ENCODE measurements at regions not wholly inside any gene's neighbourhood (a gene's known extent, or its start where the extent isn't known, plus 50 kb on each side); places are given as distances from the start of the nearest gene placed in this dataset.

- Histone ChIP-seq H3K4me3 (ENCODE audit: control insufficient read depth in 2 of 3, extremely low read depth in 1 of 3, insufficient read depth in 2 of 3, low read depth in 1 of 3, low read length in 3 of 3) (no peak overlapping the region), H3K27me3 (ENCODE audit: control insufficient read depth, extremely low read depth, insufficient read depth, low read length) (no peaks in the 10 kb centered on the region), H3K36me3 (ENCODE audit: control insufficient read depth in 2 of 2, extremely low read depth in 1 of 2, insufficient read depth in 2 of 2, low read length in 2 of 2) (no peaks in the 10 kb centered on the region), H3K79me2 (ENCODE audit: control insufficient read depth, insufficient read depth, low read length) (no peaks in the 10 kb centered on the region), H4K20me1 (ENCODE audit: control insufficient read depth, extremely low read depth, insufficient read depth, low read length) (no peaks in the 10 kb centered on the region), H3K27ac (ENCODE audit: control insufficient read depth, insufficient read depth, low read length) (no peak overlapping the region), H3K4me1 (ENCODE audit: control insufficient read depth, extremely low read depth, insufficient read depth, low read length) (no peaks in the 10 kb centered on the region), H2AFZ (ENCODE audit: control insufficient read depth, low read length) (no peak overlapping the region), H3K9me3 (ENCODE audit: control insufficient read depth, low read depth, low read length) (peaks cover 5% of the 10 kb centered on the region), H3K4me2 (ENCODE audit: control insufficient read depth, extremely low read depth, insufficient read depth, low read depth, low read length) (no peak overlapping the region), H3K9ac (ENCODE audit: control insufficient read depth, extremely low read depth, insufficient read depth, low read length) (no peak overlapping the region), H3K9me1 (ENCODE audit: control insufficient read depth, extremely low read depth, insufficient read depth, low read length) (no peaks in the 10 kb centered on the region)
- dilution Hi-C loops (cut with MboI; ENCODE audit: extremely low pct_ligation_motif_present, low sequenced_read_pairs) = no loop called here
- no peak for TF ChIP-seq EZH2 (IDR thresholded peaks at IDR 0.05; ENCODE audit: low read length)
- no peak for TF ChIP-seq CTCF (optimal IDR thresholded peaks at IDR 0.05 in 1 of 3, IDR thresholded peaks at IDR 0.05 in 1 of 3, conservative IDR thresholded peaks at IDR 0.05 in 1 of 3; ENCODE audit: extremely low read depth in 1 of 3, insufficient read depth in 2 of 3, low read length in 3 of 3)
- no peak for FAIRE-seq
- no peak for DNase-seq (ENCODE audit: low read depth, low spot score)
Measured at GRCh38 chrX:145396612-145397011, 149.3 kb downstream of the SPANXN1 start.

DNA sequence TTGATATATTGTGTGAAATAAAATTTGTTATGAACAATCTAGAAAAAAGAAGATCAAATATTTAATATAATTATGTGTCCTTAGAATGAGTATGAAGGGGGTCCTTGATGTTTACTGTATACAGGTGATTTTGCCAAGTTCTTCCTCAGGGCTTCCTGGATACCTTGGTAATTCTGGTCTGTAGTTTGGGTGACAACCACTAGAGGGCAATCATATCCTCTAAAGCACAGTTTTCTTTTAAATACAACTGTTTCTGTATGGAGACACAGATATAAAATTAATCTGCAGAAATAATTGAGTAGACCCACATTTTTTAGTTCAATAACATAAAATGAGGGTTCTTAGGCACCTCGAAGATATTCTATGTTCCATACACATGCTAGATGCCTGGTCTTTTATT, 157.7 kb downstream of the SPANXN1 start:
- H3K36me3 ChIP-seq (ENCODE audit: control insufficient read depth in 2 of 2, extremely low read depth in 1 of 2, insufficient read depth in 2 of 2, low read length in 2 of 2) = no peaks in the 10 kb centered on the region
- dilution Hi-C loops (cut with MboI; ENCODE audit: extremely low pct_ligation_motif_present, low sequenced_read_pairs) = no loop called here
- no peaks in the 10 kb centered on the region for H3K9me1 ChIP-seq (ENCODE audit: control insufficient read depth, extremely low read depth, insufficient read depth, low read length)
- no peak overlapping the region for H3K9ac ChIP-seq (ENCODE audit: control insufficient read depth, extremely low read depth, insufficient read depth, low read length)
- H3K4me1 ChIP-seq (ENCODE audit: control insufficient read depth, extremely low read depth, insufficient read depth, low read length) = no peaks in the 10 kb centered on the region
- H3K27me3 ChIP-seq (ENCODE audit: control insufficient read depth, extremely low read depth, insufficient read depth, low read length) = no peaks in the 10 kb centered on the region
- TF ChIP-seq CTCF (optimal IDR thresholded peaks at IDR 0.05 in 1 of 3, IDR thresholded peaks at IDR 0.05 in 1 of 3, conservative IDR thresholded peaks at IDR 0.05 in 1 of 3; ENCODE audit: extremely low read depth in 1 of 3, insufficient read depth in 2 of 3, low read length in 3 of 3) (peak in 2 of 3 experiments; percentile 40 to 51), EZH2 (IDR thresholded peaks at IDR 0.05; ENCODE audit: low read length) (no peak)
- H3K9me3 ChIP-seq (ENCODE audit: control insufficient read depth, low read depth, low read length) = no peaks in the 10 kb centered on the region
- no peak overlapping the region for H3K4me3 ChIP-seq (ENCODE audit: control insufficient read depth in 2 of 3, extremely low read depth in 1 of 3, insufficient read depth in 2 of 3, low read depth in 1 of 3, low read length in 3 of 3)
- no peak overlapping the region for H3K4me2 ChIP-seq (ENCODE audit: control insufficient read depth, extremely low read depth, insufficient read depth, low read depth, low read length)
- no peaks in the 10 kb centered on the region for H4K20me1 ChIP-seq (ENCODE audit: control insufficient read depth, extremely low read depth, insufficient read depth, low read length)
- H3K79me2 ChIP-seq (ENCODE audit: control insufficient read depth, insufficient read depth, low read length) = no peaks in the 10 kb centered on the region
- H2AFZ ChIP-seq (ENCODE audit: control insufficient read depth, low read length) = no peak overlapping the region
- FAIRE-seq (no peak), DNase-seq (ENCODE audit: low read depth, low spot score) (no peak)
- H3K27ac ChIP-seq (ENCODE audit: control insufficient read depth, insufficient read depth, low read length) = no peak overlapping the region

Measured in keratinocyte (primary cell).